A673 (cell line): ENCODE measurements at regions not wholly inside any gene's neighbourhood (a gene's known extent, or its start where the extent isn't known, plus 50 kb on each side); places are given as distances from the start of the nearest gene placed in this dataset.

Experiments used
- BruUV-seq: library from RNA; stranded (reverse); fragments of 400-500 nt; replicated peaks from 2 replicates; lab custom pipeline; 2021; lab: Mats Ljungman, UMichigan
- CTCF ChIA-PET: fragments of 300-600 bp; sonication (Branson Sonifier 250); formaldehyde crosslinking; loops from one replicate; lab custom pipeline; 2022; ENCODE audit warnings: antibody characterized with exemption; lab: Charles Lee
- POLR2A ChIA-PET: fragments of 300-600 bp; sonication (Branson Sonifier 250); formaldehyde crosslinking; loops from one replicate; lab custom pipeline; 2022; ENCODE audit warnings: antibody characterized with exemption; ENCODE audit not compliant: low non-redundant PET; lab: Charles Lee
- DNase-seq: peaks from one replicate; pipeline ENCODE4 v3.0.0-alpha.2; 2015; ENCODE audit warnings: low spot score
- H3K27ac ChIP-seq: fragments of 200-600 bp; sonication (generic); 2 replicates; pipeline ENCODE4 v1.5.1; 2016; ENCODE audit warnings: mixed run types, low read depth, mild to moderate bottlenecking, mixed read lengths, antibody characterized with exemption, low read length; ENCODE audit not compliant: poor library complexity, severe bottlenecking
- H3K27me3 ChIP-seq: fragments of 200-600 bp; sonication (generic); replicated peaks from 2 replicates; pipeline ENCODE4 v1.6.1; 2017; ENCODE audit warnings: mixed run types, low read depth, mild to moderate bottlenecking, mixed read lengths, antibody characterized with exemption, low read length; ENCODE audit not compliant: insufficient read depth, poor library complexity
- H3K36me3 ChIP-seq: fragments of 200-600 bp; sonication (generic); 2 replicates; pipeline ENCODE4 v1.6.1; 2016; ENCODE audit warnings: mixed run types, mild to moderate bottlenecking, mixed read lengths, antibody characterized with exemption, low read length; ENCODE audit not compliant: insufficient read depth, poor library complexity, severe bottlenecking
- H3K4me1 ChIP-seq: fragments of 200-600 bp; sonication (generic); 2 replicates; pipeline ENCODE4 v1.6.1; 2017; ENCODE audit warnings: mixed run types, mild to moderate bottlenecking, mixed read lengths, antibody characterized with exemption, low read length; ENCODE audit not compliant: insufficient read depth, poor library complexity, severe bottlenecking
- H3K4me3 ChIP-seq: fragments of 200-600 bp; sonication (generic); 2 replicates; pipeline ENCODE4 v1.5.1; 2016; ENCODE audit warnings: low read depth, mixed run types, mild to moderate bottlenecking, mixed read lengths, low read length; ENCODE audit not compliant: poor library complexity, severe bottlenecking
- H3K9me3 ChIP-seq: fragments of 200-600 bp; sonication (generic); 2 replicates; pipeline ENCODE4 v1.6.1; 2016; ENCODE audit warnings: mixed run types, low read depth, mild to moderate bottlenecking, mixed read lengths, antibody characterized with exemption, low read length; ENCODE audit not compliant: poor library complexity, severe bottlenecking
- CTCF ChIP-seq: fragments of 300-800, 200-600 bp; sonication (generic); conservative IDR thresholded peaks from 2 replicates; pipeline ENCODE4 v1.5.1; 2017; ENCODE audit warnings: low read depth, mild to moderate bottlenecking, antibody characterized with exemption, low read length, moderate library complexity, mixed read lengths
- EZH2 ChIP-seq: fragments of 200-600 bp; sonication (generic); IDR thresholded peaks from 2 replicates; pipeline ENCODE4 v1.6.1; 2017; ENCODE audit warnings: borderline replicate concordance, low read depth, mild to moderate bottlenecking, mixed read lengths, antibody characterized with exemption, low read length; ENCODE audit not compliant: poor library complexity, severe bottlenecking
- intact Hi-C: fragments of 100-400 bp; cut with micrococcal nuclease; formaldehyde crosslinking; loops from one replicate; pipeline ENCODE4 v1.10.0; 2022; ENCODE audit not compliant: unreplicated experiment

DNA sequence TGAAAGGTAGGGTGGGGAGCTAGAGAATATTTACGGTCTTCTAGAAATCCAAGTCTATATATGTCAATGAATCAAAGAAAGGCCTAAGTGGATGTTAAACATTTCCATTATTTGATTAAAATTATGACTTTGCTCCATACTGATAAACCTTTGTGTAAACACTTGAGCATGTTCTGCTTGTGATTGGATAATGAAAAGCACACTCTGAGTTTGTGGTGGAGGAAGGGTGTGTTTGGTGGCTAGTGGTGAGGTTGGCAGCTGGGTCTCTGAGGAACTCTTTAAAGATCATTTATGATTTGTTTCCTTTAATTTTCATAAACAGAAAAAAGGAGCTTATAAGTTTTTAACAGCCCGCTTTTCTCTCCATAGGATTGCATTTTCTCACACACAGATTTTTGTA is 84.7 kb downstream of the RFPL4B start:
- H3K4me1 ChIP-seq, result peaks cover 4% of the 10 kb centered on the region
- no peak overlapping the region for H3K4me3 ChIP-seq
- H3K9me3 ChIP-seq, result no peaks in the 10 kb centered on the region
- CTCF ChIA-PET, result no interaction called here
- no peaks in the 10 kb centered on the region for H3K27me3 ChIP-seq
- POLR2A ChIA-PET, result interaction anchor here (0.7 kb wide), 1 partner anchor 20 kb away, joined by 3 read pairs; no protein-coding TSS in a partner anchor
- no peak for TF ChIP-seq EZH2
- no peak for TF ChIP-seq CTCF
- no peaks in the 10 kb centered on the region for H3K36me3 ChIP-seq
- no peak overlapping the region for H3K27ac ChIP-seq
- DNase-seq, result no peak
- intact Hi-C loops, result no loop called here
- BruUV-seq, result no TSS peak

DNA sequence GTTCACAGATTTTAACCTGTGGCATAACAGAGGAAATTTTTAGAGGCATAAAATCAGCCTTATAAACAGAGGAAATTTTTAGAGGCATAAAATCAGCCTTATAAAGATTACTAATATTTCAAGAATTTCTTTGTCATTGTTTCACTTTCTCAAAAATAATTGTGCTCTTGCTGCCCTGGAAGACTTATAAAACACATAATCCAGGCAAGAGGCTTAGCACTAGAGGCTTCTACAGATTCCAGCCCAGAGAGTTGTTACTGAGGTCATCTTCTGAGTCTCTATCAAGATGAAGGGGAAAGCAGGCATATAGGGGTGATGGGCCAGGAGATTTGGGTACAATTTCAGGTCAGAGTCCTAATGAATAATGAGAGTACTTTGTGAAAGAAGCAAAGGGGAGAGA is 85.7 kb downstream of the RFPL4B start:
- TF ChIP-seq EZH2 (no peak), CTCF (no peak)
- BruUV-seq, result no TSS peak
- Histone ChIP-seq H3K36me3 (no peaks in the 10 kb centered on the region), H3K4me1 (peaks cover 4% of the 10 kb centered on the region), H3K27ac (no peak overlapping the region), H3K9me3 (no peaks in the 10 kb centered on the region), H3K27me3 (no peaks in the 10 kb centered on the region), H3K4me3 (no peak overlapping the region)
- no peak for DNase-seq
- CTCF ChIA-PET, result no interaction called here
- intact Hi-C loops, result no loop called here
- POLR2A ChIA-PET, result no interaction called here

- no peak overlapping the region for H3K27ac ChIP-seq
- no peaks in the 10 kb centered on the region for H3K27me3 ChIP-seq
- intact Hi-C loops, result no loop called here
- no peaks in the 10 kb centered on the region for H3K36me3 ChIP-seq
- no TSS peak for BruUV-seq
- peaks cover 4% of the 10 kb centered on the region for H3K4me1 ChIP-seq
- H3K4me3 ChIP-seq, result no peak overlapping the region
- no peak for DNase-seq
- CTCF ChIA-PET, result no interaction called here
- no peaks in the 10 kb centered on the region for H3K9me3 ChIP-seq
- POLR2A ChIA-PET, result no interaction called here
- no peak for TF ChIP-seq CTCF
- no peak for TF ChIP-seq EZH2
Observed at GRCh38 chr6:112433457-112433856, 86.3 kb downstream of the RFPL4B start.
